Activated T-helper 1 cell treated with anti-CD3 and anti-CD28 coated beads, Interleukin-12 subunit alpha, Interleukin-12 subunit beta, Interleukin-2, Interleukin-4 antibody, amounts not matched to agents 30 ng/mL and 10 ng/mL and 1 ng/mL, durations not matched to agents 14 hours and 24 hours and 36 hours (primary cell): ENCODE measurements at regions not wholly inside any gene's neighbourhood (a gene's known extent, or its start where the extent isn't known, plus 50 kb on each side); places are given as distances from the start of the nearest gene placed in this dataset.
"Not testable (repeated sequence)": the region's sequence is repeated elsewhere in the genome, so short reads cannot be mapped to it uniquely, and the experiment has no call there.

Experiments used
- DNase-seq: peaks from one replicate; pipeline ENCODE4 v3.0.0; 2021; ENCODE audit warnings: low spot score
- H3K27ac Mint-ChIP-seq: one replicate; pipeline ENCODE4 v1.8.0; 2021; ENCODE audit warnings: mild to moderate bottlenecking, mixed read lengths
- H3K27me3 Mint-ChIP-seq: one replicate; pipeline ENCODE4 v1.8.0; 2022; ENCODE audit warnings: mild to moderate bottlenecking, moderate library complexity, mixed read lengths; ENCODE audit not compliant: insufficient read depth
- H3K36me3 Mint-ChIP-seq: one replicate; pipeline ENCODE4 v1.8.0; 2021; ENCODE audit warnings: low read depth, mixed read lengths
- H3K4me1 Mint-ChIP-seq: one replicate; pipeline ENCODE4 v1.8.0; 2021; ENCODE audit warnings: low read depth, mixed read lengths
- H3K4me3 Mint-ChIP-seq: one replicate; pipeline ENCODE4 v1.8.0; 2021; ENCODE audit warnings: mild to moderate bottlenecking, moderate library complexity, mixed read lengths
- H3K9me3 Mint-ChIP-seq: one replicate; pipeline ENCODE4 v1.8.0; 2021; ENCODE audit warnings: mixed read lengths
- intact Hi-C: fragments of 100-400 bp; cut with micrococcal nuclease; formaldehyde crosslinking; loops from one replicate; pipeline ENCODE4 v1.15.1; 2024

- H3K36me3 Mint-ChIP-seq = no peaks in the 10 kb centered on the region
- no peaks in the 10 kb centered on the region for H3K27me3 Mint-ChIP-seq
- DNase-seq = no peak
- H3K4me3 Mint-ChIP-seq = no peak overlapping the region
- no peak overlapping the region for H3K27ac Mint-ChIP-seq
- intact Hi-C loops = no loop called here
- no peaks in the 10 kb centered on the region for H3K4me1 Mint-ChIP-seq
- no peaks in the 10 kb centered on the region for H3K9me3 Mint-ChIP-seq
These were observed 1524.3 kb downstream of the BRD1 start for GRCh38 chr22:48303369-48303725.

- no peak for DNase-seq
- Mint-ChIP-seq H3K36me3 (no peaks in the 10 kb centered on the region), H3K9me3 (no peaks in the 10 kb centered on the region), H3K4me1 (no peaks in the 10 kb centered on the region), H3K4me3 (no peak overlapping the region), H3K27ac (no peak overlapping the region), H3K27me3 (no peaks in the 10 kb centered on the region)
- intact Hi-C loops = no loop called here
These were observed 1524.9 kb downstream of the BRD1 start for GRCh38 chr22:48302657-48303368.

GRCh38 chr22:48301908-48302307 is 1525.8 kb downstream of the BRD1 start:
- no peaks in the 10 kb centered on the region for H3K4me1 Mint-ChIP-seq
- no peaks in the 10 kb centered on the region for H3K36me3 Mint-ChIP-seq
- H3K27ac Mint-ChIP-seq = no peak overlapping the region
- H3K4me3 Mint-ChIP-seq = no peak overlapping the region
- no peak for DNase-seq
- no peaks in the 10 kb centered on the region for H3K27me3 Mint-ChIP-seq
- H3K9me3 Mint-ChIP-seq = no peaks in the 10 kb centered on the region
- intact Hi-C loops = no loop called here

- Mint-ChIP-seq H3K4me1 (no peaks in the 10 kb centered on the region), H3K27me3 (no peaks in the 10 kb centered on the region), H3K9me3 (no peaks in the 10 kb centered on the region), H3K4me3 (no peak overlapping the region), H3K27ac (no peak overlapping the region), H3K36me3 (no peaks in the 10 kb centered on the region)
- no peak for DNase-seq
- intact Hi-C loops = no loop called here
These were observed 1526.3 kb downstream of the BRD1 start for GRCh38 chr22:48301421-48301820.

- Mint-ChIP-seq H3K4me3 (no peak overlapping the region), H3K9me3 (no peaks in the 10 kb centered on the region), H3K27ac (no peak overlapping the region), H3K36me3 (no peaks in the 10 kb centered on the region), H3K4me1 (no peaks in the 10 kb centered on the region), H3K27me3 (no peaks in the 10 kb centered on the region)
- DNase-seq = no peak
- intact Hi-C loops = no loop called here
These were observed 1526.8 kb downstream of the BRD1 start for GRCh38 chr22:48300877-48301276.

GRCh38 chr22:48299801-48300200 is 1527.9 kb downstream of the BRD1 start:
- Mint-ChIP-seq H3K4me1 (no peaks in the 10 kb centered on the region), H3K27ac (no peak overlapping the region), H3K9me3 (no peaks in the 10 kb centered on the region), H3K4me3 (no peak overlapping the region), H3K27me3 (no peaks in the 10 kb centered on the region), H3K36me3 (no peaks in the 10 kb centered on the region)
- intact Hi-C loops = no loop called here
- DNase-seq = no peak

- Mint-ChIP-seq H3K36me3 (no peaks in the 10 kb centered on the region), H3K4me3 (no peak overlapping the region), H3K9me3 (no peaks in the 10 kb centered on the region), H3K27me3 (no peaks in the 10 kb centered on the region), H3K27ac (no peak overlapping the region), H3K4me1 (no peaks in the 10 kb centered on the region)
- intact Hi-C loops = no loop called here
- DNase-seq = no peak
These were observed 1528.5 kb downstream of the BRD1 start for GRCh38 chr22:48299124-48299523.

GRCh38 chr22:48297296-48297695 is 1530.4 kb downstream of the BRD1 start:
- no peak overlapping the region for H3K27ac Mint-ChIP-seq
- peaks cover 4% of the 10 kb centered on the region for H3K9me3 Mint-ChIP-seq
- H3K4me3 Mint-ChIP-seq = no peak overlapping the region
- H3K4me1 Mint-ChIP-seq = no peaks in the 10 kb centered on the region
- DNase-seq = no peak
- intact Hi-C loops = no loop called here
- H3K27me3 Mint-ChIP-seq = no peaks in the 10 kb centered on the region
- H3K36me3 Mint-ChIP-seq = no peaks in the 10 kb centered on the region

GRCh38 chr22:48289954-48290353 is 1527.5 kb downstream of the TBC1D22A start:
- H3K4me3 Mint-ChIP-seq, H3K27ac Mint-ChIP-seq, H3K27me3 Mint-ChIP-seq, H3K36me3 Mint-ChIP-seq, intact Hi-C loops, DNase-seq, H3K9me3 Mint-ChIP-seq, H3K4me1 Mint-ChIP-seq: not testable (repeated sequence)

GRCh38 chr22:48288376-48288940 is 1526.0 kb downstream of the TBC1D22A start:
- DNase-seq = no peak
- H3K9me3 Mint-ChIP-seq = no peaks in the 10 kb centered on the region
- no peak overlapping the region for H3K27ac Mint-ChIP-seq
- H3K4me3 Mint-ChIP-seq = no peak overlapping the region
- no peaks in the 10 kb centered on the region for H3K36me3 Mint-ChIP-seq
- no peaks in the 10 kb centered on the region for H3K4me1 Mint-ChIP-seq
- peaks cover 4% of the 10 kb centered on the region for H3K27me3 Mint-ChIP-seq
- intact Hi-C loops = no loop called here

GRCh38 chr22:48287031-48287430 is 1524.6 kb downstream of the TBC1D22A start:
- Mint-ChIP-seq H3K27me3 (peaks cover 4% of the 10 kb centered on the region), H3K9me3 (no peaks in the 10 kb centered on the region), H3K27ac (no peak overlapping the region), H3K4me3 (no peak overlapping the region), H3K4me1 (no peaks in the 10 kb centered on the region), H3K36me3 (no peaks in the 10 kb centered on the region)
- intact Hi-C loops = no loop called here
- DNase-seq = no peak

GRCh38 chr22:48284671-48285070 is 1522.2 kb downstream of the TBC1D22A start:
- no peak overlapping the region for H3K4me3 Mint-ChIP-seq
- no peak for DNase-seq
- H3K36me3 Mint-ChIP-seq = no peaks in the 10 kb centered on the region
- no peak overlapping the region for H3K27ac Mint-ChIP-seq
- no peaks in the 10 kb centered on the region for H3K9me3 Mint-ChIP-seq
- intact Hi-C loops = no loop called here
- H3K27me3 Mint-ChIP-seq = peaks cover 4% of the 10 kb centered on the region
- H3K4me1 Mint-ChIP-seq = no peaks in the 10 kb centered on the region

- DNase-seq = no peak
- H3K4me1 Mint-ChIP-seq = no peaks in the 10 kb centered on the region
- no peaks in the 10 kb centered on the region for H3K36me3 Mint-ChIP-seq
- no peak overlapping the region for H3K4me3 Mint-ChIP-seq
- intact Hi-C loops = no loop called here
- no peak overlapping the region for H3K27ac Mint-ChIP-seq
- no peaks in the 10 kb centered on the region for H3K9me3 Mint-ChIP-seq
- no peaks in the 10 kb centered on the region for H3K27me3 Mint-ChIP-seq
These were observed 1520.4 kb downstream of the TBC1D22A start for GRCh38 chr22:48282804-48283203.

GRCh38 chr22:48279461-48279756 is 1517.0 kb downstream of the TBC1D22A start:
- no peak overlapping the region for H3K4me3 Mint-ChIP-seq
- no peaks in the 10 kb centered on the region for H3K4me1 Mint-ChIP-seq
- H3K27ac Mint-ChIP-seq = no peak overlapping the region
- no peaks in the 10 kb centered on the region for H3K9me3 Mint-ChIP-seq
- no peaks in the 10 kb centered on the region for H3K36me3 Mint-ChIP-seq
- no peak for DNase-seq
- no peaks in the 10 kb centered on the region for H3K27me3 Mint-ChIP-seq
- intact Hi-C loops = no loop called here
